ENCODE measurements at regions not wholly inside any gene's neighbourhood (a gene's known extent, or its start where the extent isn't known, plus 50 kb on each side); places are given as distances from the start of the nearest gene placed in this dataset.

DNA sequence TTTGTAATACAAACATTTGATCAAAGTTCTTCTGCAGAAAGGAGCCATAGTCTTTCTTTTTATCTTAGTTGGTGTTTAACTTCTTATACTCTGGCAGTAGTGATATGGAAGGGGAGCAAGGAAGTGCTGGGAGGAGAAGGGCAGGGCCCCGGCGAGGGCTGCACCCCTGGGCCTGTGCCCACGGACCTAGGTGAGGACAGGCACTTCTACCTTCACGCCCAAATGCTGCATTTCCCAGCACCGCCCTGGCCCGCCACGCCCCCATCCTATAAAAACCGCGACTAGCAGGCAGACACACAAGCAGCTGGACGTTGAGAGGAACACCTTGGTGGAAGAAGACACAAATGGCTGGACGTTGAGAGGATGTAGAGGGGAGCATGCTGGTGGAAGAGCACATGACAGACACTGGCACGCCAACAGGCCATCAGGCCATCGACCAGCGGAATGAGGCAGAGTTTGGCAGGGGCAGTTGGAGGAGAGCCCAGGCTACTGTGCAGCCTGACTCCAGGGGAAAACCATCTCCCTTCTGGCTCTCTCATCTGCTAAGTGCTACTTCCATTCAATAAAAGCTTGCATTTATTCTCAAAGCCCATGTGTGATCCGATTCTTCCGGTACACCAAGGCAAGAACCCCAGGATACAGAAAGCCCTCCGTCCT is 81.5 kb upstream of the C9orf72 start:
- no peak overlapping the region for H3K4me3 ChIP-seq (ENCODE audit: low read length)
- no peaks in the 10 kb centered on the region for H4K20me1 ChIP-seq (ENCODE audit: insufficient read depth, low read length)
- no peaks in the 10 kb centered on the region for H3K36me3 ChIP-seq (replicated peaks; ENCODE audit: insufficient read depth, low read length)
- no peak overlapping the region for H3K9ac ChIP-seq (ENCODE audit: low read length)
- TF ChIP-seq, protein P1, sequence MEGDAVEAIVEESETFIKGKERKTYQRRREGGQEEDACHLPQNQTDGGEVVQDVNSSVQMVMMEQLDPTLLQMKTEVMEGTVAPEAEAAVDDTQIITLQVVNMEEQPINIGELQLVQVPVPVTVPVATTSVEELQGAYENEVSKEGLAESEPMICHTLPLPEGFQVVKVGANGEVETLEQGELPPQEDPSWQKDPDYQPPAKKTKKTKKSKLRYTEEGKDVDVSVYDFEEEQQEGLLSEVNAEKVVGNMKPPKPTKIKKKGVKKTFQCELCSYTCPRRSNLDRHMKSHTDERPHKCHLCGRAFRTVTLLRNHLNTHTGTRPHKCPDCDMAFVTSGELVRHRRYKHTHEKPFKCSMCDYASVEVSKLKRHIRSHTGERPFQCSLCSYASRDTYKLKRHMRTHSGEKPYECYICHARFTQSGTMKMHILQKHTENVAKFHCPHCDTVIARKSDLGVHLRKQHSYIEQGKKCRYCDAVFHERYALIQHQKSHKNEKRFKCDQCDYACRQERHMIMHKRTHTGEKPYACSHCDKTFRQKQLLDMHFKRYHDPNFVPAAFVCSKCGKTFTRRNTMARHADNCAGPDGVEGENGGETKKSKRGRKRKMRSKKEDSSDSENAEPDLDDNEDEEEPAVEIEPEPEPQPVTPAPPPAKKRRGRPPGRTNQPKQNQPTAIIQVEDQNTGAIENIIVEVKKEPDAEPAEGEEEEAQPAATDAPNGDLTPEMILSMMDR (IDR thresholded peaks at IDR 0.05; ENCODE audit: low read length): no peak
- TF ChIP-seq EZH2 (optimal IDR thresholded peaks at IDR 0.05; ENCODE audit: low read depth, low read length): no peak
- no peak for TF ChIP-seq EZH2phosphoT487 (IDR thresholded peaks at IDR 0.05; ENCODE audit: low read length)
- no peaks in the 10 kb centered on the region for H3K27me3 ChIP-seq (replicated peaks; ENCODE audit: insufficient read depth, low read length)
- H3K27ac ChIP-seq (ENCODE audit: low read length): no peak overlapping the region
- DNase-seq: no peak
- no peaks in the 10 kb centered on the region for H3K9me3 ChIP-seq (replicated peaks; ENCODE audit: insufficient read depth, low read length)
- H3K9me2 ChIP-seq (replicated peaks; ENCODE audit: insufficient read depth, low read length): no peaks in the 10 kb centered on the region
- no peaks in the 10 kb centered on the region for H3F3A ChIP-seq (ENCODE audit: insufficient read depth, low read length)
- no peaks in the 10 kb centered on the region for H3K4me1 ChIP-seq (ENCODE audit: low read length)
- H3K4me2 ChIP-seq (ENCODE audit: low read depth, low read length): no peak overlapping the region
- H3K79me2 ChIP-seq (ENCODE audit: low read length): no peaks in the 10 kb centered on the region
- H2AFZ ChIP-seq (ENCODE audit: low read length): no peak overlapping the region

DNA sequence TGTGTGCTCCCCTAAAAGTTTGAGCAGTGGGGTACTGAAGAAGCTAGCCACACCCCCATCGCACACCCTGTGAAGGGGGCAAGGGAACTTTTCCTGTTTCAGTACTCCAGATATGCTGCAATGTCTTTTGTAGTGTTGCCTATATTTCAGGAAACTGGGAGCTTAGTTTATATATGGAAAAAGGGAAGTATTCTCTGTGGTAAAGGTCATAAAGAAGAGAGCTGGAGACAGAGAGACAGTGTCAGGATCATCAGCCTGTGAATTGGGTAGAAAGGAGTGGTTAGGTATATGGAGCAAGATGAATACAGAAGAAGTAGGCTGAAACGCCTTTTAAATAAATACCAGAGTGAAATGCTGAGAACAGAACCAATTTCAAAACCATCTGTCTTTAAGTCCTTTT is 82.2 kb upstream of the C9orf72 start:
- Histone ChIP-seq H3K79me2 (ENCODE audit: low read length) (no peaks in the 10 kb centered on the region), H3F3A (ENCODE audit: insufficient read depth, low read length) (no peaks in the 10 kb centered on the region), H3K9me2 (replicated peaks; ENCODE audit: insufficient read depth, low read length) (no peaks in the 10 kb centered on the region), H3K27me3 (replicated peaks; ENCODE audit: insufficient read depth, low read length) (no peaks in the 10 kb centered on the region), H4K20me1 (ENCODE audit: insufficient read depth, low read length) (no peaks in the 10 kb centered on the region), H3K4me3 (ENCODE audit: low read length) (no peak overlapping the region), H3K4me1 (ENCODE audit: low read length) (no peaks in the 10 kb centered on the region), H3K9me3 (replicated peaks; ENCODE audit: insufficient read depth, low read length) (no peaks in the 10 kb centered on the region), H3K9ac (ENCODE audit: low read length) (no peak overlapping the region), H3K4me2 (ENCODE audit: low read depth, low read length) (no peak overlapping the region), H2AFZ (ENCODE audit: low read length) (no peak overlapping the region), H3K36me3 (replicated peaks; ENCODE audit: insufficient read depth, low read length) (no peaks in the 10 kb centered on the region), H3K27ac (ENCODE audit: low read length) (no peak overlapping the region)
- no peak for DNase-seq
- TF ChIP-seq EZH2 (optimal IDR thresholded peaks at IDR 0.05; ENCODE audit: low read depth, low read length) (no peak), EZH2phosphoT487 (IDR thresholded peaks at IDR 0.05; ENCODE audit: low read length) (no peak)
- TF ChIP-seq, protein P1 (IDR thresholded peaks at IDR 0.05; ENCODE audit: low read length): no peak

DNA sequence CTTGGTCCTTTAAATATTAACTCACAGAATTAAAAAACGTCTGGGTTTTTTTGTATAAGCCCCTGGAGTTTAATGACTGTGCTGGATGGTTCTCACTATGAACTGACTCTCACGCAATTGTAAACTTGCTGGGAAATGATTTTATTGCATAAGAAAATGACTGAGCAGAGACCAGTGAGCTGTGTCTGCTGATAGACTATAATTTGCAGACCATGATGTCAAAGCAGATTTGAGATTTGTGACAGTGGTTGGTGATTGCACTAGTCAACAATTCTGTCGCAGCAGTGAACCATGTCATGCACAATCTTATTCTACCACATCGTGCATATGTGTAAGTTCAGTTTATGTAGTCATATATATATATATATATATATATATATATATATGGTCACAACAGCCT is 85.7 kb upstream of the C9orf72 start:
- Histone ChIP-seq H3F3A (ENCODE audit: insufficient read depth, low read length) (no peaks in the 10 kb centered on the region), H3K4me2 (ENCODE audit: low read depth, low read length) (no peak overlapping the region), H3K79me2 (ENCODE audit: low read length) (no peaks in the 10 kb centered on the region), H2AFZ (ENCODE audit: low read length) (no peak overlapping the region), H3K36me3 (replicated peaks; ENCODE audit: insufficient read depth, low read length) (no peaks in the 10 kb centered on the region), H3K27ac (ENCODE audit: low read length) (no peak overlapping the region), H3K9me2 (replicated peaks; ENCODE audit: insufficient read depth, low read length) (no peaks in the 10 kb centered on the region), H3K27me3 (replicated peaks; ENCODE audit: insufficient read depth, low read length) (no peaks in the 10 kb centered on the region), H3K4me1 (ENCODE audit: low read length) (no peaks in the 10 kb centered on the region), H3K4me3 (ENCODE audit: low read length) (no peak overlapping the region), H3K9ac (ENCODE audit: low read length) (no peak overlapping the region), H3K9me3 (replicated peaks; ENCODE audit: insufficient read depth, low read length) (no peaks in the 10 kb centered on the region), H4K20me1 (ENCODE audit: insufficient read depth, low read length) (no peaks in the 10 kb centered on the region)
- DNase-seq: no peak
- TF ChIP-seq, protein P1 (IDR thresholded peaks at IDR 0.05; ENCODE audit: low read length): no peak
- TF ChIP-seq EZH2 (optimal IDR thresholded peaks at IDR 0.05; ENCODE audit: low read depth, low read length) (no peak), EZH2phosphoT487 (IDR thresholded peaks at IDR 0.05; ENCODE audit: low read length) (no peak)
